DOHH2 (cell line): ENCODE measurements at regions not wholly inside any gene's neighbourhood (a gene's known extent, or its start where the extent isn't known, plus 50 kb on each side); places are given as distances from the start of the nearest gene placed in this dataset.

Source experiments
- CTCF ChIP-seq: fragments of 200-600 bp; sonication (generic); IDR thresholded peaks from one replicate; pipeline ENCODE4 v1.5.1; 2014; ENCODE audit warnings: antibody characterized with exemption, mild to moderate bottlenecking, low read depth, low read length; ENCODE audit not compliant: poor library complexity, severe bottlenecking
- EZH2phosphoT487 ChIP-seq: fragments of 200-600 bp; sonication (generic); IDR thresholded peaks from 2 replicates; pipeline ENCODE4 v1.6.1; 2017; ENCODE audit warnings: borderline replicate concordance, mild to moderate bottlenecking, antibody characterized with exemption, low read length, moderate library complexity, mixed read lengths

- TF ChIP-seq CTCF (no peak), EZH2phosphoT487 (no peak)
Observed at GRCh38 chr10:29946614-29946952, 112.8 kb downstream of the JCAD start.
